HG03196 (cell line): ENCODE measurements at regions not wholly inside any gene's neighbourhood (a gene's known extent, or its start where the extent isn't known, plus 50 kb on each side); places are given as distances from the start of the nearest gene placed in this dataset.

Experiments
- ATAC-seq: cut with Tn5 transposase; IDR thresholded peaks from one replicate; pipeline ENCODE4 v1.9.1; 2021; ENCODE audit not compliant: unreplicated experiment

DNA sequence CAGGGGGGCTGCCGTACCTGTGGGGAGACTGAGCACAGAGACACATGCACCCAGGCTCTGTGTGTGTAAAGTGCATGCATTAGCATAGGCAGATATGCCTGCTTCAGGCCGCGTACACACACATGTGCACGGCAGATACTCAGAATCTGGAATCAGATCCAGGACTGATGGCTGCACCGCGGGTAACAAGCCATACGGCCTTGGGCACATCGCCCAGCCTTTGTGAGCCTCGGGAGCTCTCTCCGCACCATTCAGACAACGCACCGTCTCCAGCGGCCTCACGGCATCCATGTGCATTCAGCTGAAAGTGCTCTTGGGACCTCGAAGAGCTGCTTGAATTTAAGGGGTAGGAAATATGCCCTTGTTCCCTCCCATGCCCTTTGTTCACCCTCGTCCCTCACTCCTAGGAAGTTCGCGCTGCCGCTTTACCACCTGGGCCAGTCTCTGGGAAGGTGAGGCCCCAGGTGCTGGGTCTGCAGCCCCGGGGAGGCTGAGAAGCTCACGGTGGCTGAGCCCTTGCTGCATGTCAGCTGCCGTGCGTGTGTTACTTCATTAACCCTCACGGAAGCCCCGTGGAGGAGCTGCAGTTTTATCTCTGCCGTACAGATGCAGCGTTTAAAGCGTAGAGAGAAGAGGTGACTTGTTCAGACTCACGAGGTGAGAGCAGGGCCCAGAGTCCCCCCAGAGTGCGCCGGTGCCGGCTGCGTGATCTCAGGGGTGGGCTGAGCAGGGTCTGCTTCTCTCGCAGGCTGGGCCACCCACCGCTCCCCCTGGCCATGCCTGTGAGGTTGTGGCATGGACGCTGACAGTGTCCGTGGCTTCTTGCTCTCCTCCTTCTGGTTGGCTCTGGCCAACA, 377.7 kb upstream of the MYT1L start:
- ATAC-seq = no peak

DNA sequence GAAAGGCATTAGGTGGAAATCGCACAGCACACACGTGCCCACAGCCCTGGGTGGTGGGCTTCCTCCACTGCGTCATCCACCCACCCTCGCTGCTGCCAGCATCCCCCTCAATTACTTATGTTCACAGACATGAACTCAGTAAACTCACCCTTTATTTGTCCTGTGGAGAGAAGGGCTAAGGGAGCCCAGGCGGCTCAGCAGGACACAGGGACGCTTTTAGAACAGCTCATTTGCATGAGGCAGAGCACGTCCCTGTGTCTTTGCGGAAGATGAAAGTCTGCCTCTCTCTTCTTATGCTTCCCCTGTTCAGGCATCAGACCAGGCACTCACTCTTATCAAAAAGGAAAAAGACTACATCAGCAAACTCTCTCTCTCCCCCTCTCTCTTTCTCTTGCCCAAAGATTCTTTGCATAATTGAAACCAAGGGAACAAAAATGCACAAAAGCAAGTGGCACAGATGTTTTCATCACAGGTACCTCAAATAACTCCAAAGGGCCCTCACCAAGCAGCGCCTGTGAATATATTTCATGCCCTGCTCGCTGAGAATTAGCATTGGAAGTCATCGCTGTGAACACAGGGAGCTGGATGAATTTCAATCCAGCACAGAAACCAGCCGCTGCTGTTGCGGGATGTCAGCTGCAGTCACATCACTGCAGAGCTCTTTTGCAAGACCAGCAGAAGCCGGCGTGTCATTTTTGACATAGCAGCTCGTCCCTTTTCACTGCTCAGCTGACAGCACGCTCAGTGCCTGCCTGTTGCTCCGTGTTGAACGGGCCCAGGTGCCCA, 376.3 kb upstream of the MYT1L start:
- ATAC-seq = no peak

DNA sequence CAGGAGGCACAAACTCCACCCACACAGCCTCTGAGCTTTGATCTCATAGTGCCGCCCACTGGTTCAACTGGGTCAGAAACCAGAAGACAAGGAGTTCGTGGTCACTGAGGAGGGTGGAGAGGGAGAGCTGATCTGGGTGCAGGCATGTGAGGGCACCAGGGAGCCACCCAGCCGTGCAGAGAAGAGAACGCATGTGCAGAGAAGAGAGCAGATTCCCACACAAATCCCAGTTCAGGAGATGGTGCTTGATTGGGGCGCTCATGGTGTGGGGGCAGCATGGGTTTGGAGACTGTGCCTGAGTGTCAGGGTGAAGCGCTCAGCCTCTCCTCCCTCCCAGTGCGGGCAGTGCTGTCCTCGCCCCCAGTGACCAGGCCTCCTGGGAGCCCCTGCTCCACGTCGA, 375.2 kb upstream of the MYT1L start:
- ATAC-seq = no peak

DNA sequence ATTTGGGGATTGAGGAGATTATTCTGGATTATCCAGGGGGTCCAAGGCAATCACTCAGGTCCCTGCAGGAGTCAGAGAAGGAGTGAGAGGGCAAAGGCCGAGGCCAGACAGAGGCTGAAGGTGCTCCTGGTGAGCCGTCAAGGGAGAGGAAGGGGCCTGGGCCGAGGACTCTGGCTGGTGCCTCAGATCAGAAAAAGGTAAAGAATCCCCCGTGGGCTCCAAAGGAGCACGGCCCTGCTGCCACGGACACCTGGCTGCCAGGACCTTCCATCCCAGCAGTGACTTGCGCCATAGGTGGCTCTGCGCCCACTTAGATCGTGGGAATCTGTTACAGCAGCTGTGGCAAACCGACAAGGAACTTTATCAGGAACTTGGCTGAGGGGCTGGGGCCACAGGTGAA, 374.8 kb upstream of the MYT1L start:
- ATAC-seq = no peak

DNA sequence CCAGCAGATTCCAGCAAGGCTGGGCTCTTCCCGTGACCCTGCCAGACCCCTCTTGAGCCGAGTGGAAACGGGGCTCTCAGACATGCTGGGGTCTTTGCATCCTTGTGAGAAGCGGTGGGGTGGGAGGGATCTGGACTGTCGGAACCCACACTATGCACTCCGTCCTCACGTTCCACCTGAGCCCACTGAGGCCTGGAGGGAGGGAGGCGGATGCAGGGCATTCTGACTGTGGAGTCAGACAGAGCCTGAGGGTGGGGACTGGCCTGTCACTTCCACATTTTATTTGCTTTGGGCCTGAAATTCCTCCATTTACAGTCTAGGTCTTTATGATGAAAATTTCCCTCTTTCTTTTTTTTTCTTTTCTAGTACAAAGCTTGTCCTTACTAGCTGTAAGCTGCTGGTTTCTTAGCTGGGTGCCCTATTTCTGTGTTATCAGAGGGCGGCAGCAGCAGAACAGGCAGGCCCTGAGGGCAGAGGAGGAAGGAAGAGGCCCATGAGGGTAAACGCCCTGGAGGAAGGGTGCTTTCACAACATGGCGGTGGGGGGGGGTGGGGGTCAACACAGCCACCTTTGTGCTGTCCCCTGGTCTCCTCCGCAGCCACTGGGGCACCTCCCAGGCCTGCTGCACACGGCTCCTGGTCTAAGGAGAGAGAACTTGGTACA, 373.5 kb upstream of the MYT1L start:
- no peak for ATAC-seq

DNA sequence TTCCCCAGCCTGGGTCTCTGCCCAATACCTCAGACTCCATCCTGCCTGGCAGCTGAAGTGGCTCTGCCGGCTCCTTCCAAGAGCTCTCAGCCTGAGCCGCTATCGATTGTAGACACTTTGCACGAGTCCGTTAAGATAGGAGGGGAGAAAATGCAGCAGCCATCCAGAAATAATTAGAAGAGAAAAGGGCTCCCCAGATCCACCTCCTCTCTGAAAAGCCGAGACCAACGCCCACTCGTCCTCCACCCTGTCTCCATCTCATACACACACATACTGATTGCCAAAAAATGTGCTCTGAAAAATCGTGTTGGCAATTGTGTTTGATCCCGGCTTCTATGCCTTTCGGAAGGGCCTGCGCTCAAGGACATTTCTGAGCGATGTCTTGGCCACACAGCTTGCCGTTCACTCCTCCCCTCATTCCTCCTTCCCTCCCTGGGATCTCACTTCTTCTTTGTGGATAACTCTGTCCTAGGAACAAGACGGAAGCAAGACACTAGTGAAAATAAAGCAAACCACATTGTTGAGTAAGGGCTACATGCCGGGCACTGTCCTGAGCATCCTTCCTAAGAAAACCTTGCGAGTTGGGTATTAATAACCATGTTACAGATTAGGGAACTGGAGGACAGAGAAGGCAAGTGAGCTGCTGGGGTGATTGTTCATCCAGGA, 372.8 kb upstream of the MYT1L start:
- no peak for ATAC-seq

DNA sequence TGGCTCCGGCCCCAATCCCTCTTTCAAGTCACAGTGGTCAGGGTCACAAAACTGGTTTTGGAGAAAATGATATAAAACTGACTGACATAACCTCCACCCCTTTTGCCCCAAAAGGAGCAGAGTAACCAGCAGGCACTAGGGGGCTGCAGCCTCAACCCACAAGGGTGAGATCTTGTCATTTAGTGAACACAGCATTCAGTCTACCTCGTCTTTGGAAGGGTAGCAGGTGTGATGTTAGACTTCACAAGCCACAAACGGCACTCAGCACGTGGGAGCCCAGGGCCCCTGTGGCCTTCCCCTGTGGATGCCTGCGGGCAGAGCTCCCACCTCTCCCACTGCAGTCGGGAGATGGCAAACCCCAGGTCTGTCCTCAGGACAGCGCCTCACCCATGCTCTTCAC, 372.1 kb upstream of the MYT1L start:
- ATAC-seq = no peak

DNA sequence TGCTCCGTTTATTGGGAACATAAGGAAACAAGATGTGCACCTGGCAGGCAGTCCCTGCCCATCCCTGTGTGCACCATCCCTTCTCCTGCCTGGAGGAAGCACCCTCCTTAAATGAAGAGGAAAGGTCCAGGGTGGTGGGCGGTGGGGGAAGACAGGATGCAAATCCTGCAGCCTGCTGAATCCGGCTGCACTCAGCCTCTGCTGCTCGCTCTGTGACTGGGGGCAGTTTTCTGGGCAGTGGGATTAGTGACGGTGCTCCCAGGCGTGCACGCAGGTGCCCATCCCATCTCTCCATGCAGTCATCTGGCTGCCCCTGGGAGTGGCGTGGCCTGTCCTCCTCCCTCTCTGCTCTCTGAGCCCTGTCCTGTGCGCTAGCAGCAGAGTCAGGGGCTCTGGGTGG, 371.3 kb upstream of the MYT1L start:
- ATAC-seq = no peak

DNA sequence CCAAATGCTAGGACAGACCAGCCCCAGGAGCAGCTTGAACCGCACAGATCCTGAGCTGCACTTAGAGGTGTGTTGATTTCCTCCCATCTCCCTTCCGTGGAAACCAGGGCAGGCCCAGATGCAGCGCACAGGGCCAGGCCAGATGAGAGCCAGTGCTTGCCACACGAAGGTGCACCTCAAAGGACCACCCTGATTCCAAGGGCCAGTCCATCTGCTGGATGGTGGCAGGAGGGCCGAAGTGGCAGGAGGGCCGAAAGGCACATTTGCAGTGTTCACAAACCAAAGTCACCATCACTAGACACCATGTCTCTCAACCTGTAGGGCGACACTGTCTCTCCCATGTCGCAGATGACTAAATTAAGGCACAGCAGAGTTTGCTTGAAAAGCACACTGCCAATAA, 370.7 kb upstream of the MYT1L start:
- no peak for ATAC-seq

DNA sequence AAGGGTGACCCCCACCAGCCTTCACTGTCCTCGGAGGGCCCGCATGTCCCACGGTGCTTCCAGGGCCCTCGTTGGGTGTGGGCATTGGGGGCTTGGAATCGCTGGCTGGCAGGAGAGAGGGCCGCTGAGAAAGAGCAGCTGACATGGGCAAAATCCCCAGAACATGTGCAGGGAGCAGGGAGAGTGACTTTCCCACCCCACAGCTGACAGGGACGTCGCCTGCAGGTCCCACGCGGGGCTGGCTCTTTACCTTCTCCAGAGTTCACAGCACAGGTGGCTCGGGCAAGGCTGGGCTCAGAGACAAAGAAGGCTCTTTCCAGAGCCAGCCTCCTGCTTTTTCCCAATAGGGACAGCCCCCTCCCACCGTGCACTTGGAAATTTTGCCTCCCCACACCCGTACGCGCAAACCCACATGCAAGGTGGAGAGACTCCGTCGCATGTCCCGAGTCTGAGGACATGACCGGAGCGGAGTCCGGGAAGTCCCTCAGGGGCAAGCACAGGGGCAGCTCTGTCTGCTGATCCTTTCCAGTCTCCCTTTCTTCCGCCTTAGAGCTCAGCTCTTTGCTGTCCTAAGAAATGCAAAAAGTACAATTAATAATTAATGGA, 370.2 kb upstream of the MYT1L start:
- ATAC-seq = no peak

DNA sequence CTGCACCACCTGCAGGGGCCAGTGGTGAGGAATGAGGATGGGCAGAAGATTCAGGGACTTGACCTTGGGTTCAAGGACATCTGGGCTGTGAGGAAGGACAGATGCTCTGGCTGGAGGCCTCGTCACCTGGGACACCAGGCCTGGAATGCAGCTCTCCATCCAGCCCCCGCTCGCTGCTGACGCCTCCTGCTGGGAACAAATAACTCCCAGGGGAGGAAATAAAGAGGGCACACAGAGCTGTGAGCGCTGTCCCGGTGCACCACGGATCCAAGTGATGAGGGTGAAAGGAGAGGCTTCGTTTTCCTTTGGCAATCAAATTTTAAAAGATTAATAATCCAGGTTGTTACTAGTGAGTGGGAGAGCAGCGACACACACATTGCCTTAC, 368.0 kb upstream of the MYT1L start:
- no peak for ATAC-seq

DNA sequence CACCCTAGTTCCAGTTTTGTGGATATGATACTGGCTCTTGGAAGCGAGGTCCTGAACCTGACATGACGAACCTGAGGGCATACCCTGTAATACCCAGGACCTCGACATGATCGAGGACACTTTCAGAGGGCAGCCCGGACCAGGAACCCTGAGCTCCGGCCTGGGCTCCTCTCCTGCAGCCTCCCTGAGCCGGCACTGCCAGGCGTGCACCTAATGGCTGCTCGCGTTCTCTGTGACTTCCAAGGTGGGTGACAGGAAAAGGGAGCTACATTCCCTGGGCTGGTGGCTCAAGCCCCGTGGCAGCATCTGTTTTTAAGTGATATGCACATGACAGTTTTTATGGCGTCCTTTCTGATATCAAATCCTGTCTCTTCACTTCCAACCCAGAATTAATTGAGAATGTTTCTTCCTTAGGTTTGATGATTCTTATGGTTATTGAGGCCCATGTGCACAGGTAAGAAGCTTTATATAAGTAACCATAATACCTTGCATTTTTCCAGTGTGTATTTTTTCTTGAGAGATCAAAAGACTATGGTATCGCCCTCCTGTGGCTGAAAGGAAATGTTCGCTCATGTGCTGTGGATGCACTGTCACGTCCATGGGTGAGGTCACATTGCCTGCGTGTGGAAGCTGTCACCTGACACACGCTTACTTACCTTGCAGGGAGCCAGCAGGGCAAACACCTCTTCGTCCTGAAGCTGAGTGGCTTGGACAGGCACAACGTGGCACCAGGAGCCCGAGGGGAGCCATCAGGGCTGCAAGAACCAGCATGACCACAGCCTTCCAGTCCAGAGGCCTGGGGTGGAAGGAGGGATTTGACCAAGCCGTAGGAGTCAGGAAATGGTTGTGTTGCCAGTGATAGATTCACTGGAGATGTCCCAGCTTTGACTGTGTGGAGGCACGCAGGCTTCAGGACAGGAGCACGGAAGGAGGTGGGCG, 367.4 kb upstream of the MYT1L start:
- no peak for ATAC-seq

DNA sequence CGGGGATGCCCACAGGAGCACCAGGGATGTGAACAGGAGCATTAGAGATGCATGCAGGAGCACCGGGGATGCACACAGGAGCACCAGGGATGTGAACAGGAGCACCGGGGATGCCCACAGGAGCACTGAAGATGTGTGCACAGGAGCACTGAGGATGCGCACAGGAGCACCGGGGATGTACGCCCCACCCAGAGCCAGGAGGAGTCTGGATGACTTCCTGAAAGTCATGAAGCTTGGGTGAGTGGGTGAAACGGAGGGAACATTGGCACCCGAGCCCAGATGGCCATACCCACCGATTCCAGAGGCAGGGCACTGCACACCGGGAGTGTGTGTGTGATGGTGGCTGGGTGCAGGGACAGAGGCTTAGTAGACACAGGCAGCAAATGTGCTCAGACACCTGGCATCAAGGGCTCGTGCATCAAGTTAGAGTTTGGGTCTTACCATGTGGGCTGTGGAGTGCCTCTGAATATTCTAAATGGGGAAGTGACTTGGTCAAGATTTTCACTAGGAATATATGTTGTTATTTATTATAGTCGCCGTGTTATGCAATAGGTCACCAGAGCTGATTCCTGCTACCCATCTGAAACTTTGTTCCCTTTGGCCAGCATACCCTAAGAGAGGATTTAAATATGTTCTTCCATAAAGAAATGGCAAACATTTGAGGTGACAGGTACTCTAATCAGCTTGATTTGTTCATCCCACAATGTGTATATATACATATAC, 365.8 kb upstream of the MYT1L start:
- ATAC-seq = no peak

DNA sequence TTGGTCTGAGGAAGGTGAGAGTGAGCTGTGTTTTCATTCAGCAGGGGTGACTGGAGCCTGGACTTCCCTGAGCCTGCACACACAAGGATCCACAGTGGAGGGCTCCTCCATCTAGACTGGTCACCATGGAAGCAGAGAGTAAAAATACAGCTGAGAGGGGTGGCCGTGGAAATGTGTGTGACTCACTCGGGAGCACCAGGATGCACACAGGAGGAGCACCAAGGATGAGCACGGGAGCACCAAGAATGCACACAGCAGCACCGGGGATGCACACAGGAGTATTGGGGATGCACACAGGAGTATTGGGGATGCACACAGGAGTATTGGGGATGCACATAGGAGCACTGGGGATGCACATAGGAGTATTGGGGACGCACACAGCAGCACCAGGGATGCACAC, 365.2 kb upstream of the MYT1L start:
- ATAC-seq = no peak

DNA sequence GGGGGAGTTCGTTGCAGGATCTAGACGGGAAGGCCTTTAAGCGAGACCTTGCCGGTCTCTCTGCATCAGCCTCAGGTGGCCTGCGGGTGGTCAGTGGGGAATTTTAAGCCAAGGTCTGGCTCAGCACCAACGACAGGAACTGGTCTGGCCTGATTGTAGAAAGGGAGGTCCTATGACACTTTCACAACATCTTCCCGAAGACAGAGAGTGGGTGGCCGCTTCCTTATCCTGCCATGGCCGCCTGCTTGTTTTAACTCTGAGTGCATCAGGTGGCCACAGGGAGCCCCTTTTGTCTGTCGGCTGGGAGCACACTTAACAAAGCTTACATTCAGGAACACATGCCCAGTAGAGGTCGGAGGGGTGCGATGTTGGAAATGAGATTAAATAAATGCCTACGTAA, 363.7 kb upstream of the MYT1L start:
- ATAC-seq = no peak

DNA sequence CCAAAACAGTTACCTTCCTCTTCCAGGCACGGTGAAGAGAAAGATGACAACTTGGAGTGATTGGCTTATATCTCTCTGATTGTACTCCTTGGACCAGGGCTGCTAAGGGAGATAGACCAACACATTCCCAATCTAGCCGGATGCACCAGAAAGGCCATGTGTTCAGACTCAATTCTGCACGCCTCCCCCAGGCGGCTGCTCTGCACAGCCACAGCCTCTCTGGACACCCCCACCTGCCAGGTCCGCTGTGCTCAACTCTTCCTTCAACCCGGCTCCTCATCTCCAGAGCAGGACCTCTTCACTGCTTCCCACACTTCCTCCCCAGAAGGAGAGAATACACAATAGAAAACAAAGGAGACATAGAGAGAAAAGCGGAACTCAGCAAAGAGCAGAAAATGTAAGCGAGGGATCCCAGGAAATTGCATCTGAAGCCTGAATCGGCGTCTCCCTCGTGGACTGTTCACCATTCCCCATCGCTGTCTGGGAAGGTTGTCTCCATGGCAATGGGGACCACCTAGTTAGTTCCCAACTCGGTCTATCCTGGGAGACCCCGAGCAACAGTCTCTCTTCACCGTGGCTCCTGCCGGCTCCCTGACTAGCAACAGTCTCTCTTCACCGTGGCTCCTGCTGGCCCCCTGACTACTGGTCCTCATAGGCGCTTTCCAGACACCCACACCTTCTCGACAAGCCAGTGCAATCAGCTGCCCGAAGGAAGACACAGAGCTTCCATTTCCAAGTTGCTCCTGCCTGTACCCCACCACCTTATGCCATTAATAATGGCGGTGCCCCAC, 361.7 kb upstream of the MYT1L start:
- no peak for ATAC-seq

DNA sequence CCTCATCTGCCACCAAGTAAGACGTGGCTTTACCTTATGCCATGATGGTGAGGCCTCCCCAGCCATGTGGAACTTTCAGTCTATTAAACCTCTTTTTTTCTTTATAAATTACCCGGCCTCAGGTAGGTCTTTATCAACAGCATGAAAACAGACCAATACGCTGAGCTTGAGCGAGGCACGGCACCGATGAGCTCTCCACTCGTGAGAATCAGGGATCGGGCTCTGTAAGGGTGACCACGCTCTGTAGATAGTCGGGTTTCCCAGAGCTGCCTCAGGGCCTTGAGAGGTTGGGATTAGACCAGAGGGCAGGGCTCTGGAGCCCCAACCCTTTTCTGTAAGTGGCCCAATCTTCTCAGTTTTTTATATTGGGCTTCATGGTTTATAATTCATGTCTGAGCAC, 360.3 kb upstream of the MYT1L start:
- ATAC-seq = no peak

DNA sequence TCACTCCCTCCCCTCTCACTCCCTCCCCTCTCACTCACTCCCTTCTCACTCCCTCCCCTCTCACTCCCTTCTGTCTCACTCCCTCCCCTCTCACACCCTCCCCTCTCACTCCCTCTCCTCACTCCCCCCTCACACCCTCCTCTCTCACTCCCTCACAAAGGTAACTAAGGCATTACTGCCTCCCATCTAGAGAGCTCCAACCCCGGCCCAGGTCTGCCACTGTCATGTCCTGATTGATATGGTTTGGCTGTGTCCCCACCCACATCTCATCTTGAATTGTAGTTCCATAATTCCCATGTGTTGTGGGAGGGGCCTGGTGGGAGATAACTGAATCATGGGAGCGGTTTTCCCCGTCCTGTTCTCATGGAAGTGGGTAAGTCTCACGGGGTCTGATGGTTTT, 359.9 kb upstream of the MYT1L start:
- no peak for ATAC-seq
